NCI-H748 (cell line): ENCODE measurements at regions not wholly inside any gene's neighbourhood (a gene's known extent, or its start where the extent isn't known, plus 50 kb on each side); places are given as distances from the start of the nearest gene placed in this dataset.
"Not testable (repeated sequence)": the region's sequence is repeated elsewhere in the genome, so short reads cannot be mapped to it uniquely, and the experiment has no call there.

Experiments
- DNase-seq: peaks from one replicate; lab custom pipeline; 2025; ENCODE audit not compliant: unreplicated experiment; lab: John Stamatoyannopoulos, UW

DNA sequence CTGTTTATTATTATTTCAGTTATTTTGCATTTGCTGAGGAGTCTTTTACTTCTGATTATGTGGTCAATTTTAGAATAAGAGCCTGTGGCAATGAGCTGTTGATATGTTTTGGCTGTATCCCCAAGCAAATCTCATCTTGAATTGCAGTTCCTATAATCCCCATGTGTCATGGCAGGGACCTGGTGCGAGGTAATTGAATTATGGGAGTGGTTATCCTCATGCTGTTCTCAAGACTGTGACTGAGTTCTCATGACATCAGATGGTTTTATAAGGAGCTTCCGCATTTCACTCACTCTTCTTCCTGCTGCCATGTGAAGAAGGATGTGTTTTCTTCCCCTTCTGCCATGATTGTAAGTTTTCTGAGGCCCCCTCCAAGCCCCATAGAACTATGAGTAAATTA lies 114.9 kb upstream of the SLCO6A1 start:
- DNase-seq = no peak

DNA sequence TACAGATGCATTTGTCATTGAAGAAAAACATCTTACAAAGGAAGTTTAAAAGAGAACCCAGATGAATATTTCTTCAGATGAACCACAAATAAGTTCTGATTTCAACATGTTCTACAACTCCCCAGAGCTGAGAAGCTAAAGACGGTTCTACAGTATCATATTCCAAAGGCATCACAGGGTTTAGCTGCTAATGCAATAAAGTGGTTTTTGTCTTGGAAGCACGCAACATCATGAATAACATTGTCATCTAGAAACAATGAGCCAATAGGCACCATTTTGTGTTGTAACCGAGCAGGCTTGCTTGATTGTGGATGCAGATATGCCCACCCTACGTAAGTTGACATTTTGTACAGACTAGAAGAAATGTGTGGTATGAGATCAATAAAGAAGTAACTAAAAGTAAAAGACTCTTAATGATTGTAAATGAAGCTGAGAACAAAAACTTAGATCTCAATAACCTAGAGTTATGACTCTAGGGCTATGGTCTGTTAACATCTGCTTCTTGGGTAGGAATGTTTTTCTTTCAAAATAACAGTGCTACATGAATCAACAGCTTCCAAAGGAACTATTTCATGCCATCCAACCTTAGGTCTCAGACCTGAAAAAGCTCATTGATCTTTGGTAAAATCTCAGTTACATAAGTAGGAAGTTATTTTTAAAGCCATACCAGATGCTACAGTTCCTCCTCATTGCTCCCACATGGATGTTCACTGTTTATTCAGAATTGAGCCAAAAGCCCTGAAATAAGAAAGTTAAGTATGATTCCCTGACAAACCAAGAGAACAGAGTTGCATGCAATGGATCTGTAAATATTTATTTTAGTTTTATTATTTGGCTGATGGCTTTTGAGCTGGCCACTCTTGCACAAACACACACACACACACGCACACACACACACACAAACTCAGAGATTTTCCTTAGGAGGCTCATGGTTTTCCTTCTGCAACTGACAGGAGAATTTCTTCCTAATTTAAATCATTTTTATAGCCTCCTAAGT lies 118.7 kb upstream of the SLCO6A1 start:
- DNase-seq = peak; percentile 15

- no peak for DNase-seq
Observed at GRCh38 chr5:102622262-102622661, 123.5 kb upstream of the SLCO6A1 start.

- DNase-seq = peak; percentile 46
Observed at GRCh38 chr5:102623329-102624065, 124.7 kb upstream of the SLCO6A1 start.

DNA sequence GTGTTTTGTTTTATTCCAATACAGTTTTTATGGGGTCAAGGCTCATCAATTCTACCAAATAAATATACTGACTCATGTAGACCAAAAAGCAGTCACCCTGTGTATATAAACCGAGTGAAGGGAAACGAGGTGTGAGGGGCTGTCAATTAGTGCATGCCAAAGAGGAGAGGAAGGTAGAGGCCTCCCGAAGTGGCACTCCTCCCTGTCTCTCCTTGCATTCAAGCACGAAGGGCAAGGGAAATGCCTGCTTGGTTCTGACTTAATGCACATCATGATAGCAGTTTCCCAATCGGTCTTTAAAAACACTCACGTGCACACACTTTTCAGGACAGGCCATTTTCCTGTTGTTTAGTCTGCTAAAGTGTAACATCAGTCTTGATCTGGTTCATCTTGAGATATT lies 125.6 kb upstream of the SLCO6A1 start:
- peak; percentile 13 for DNase-seq

- DNase-seq = no peak
Observed at GRCh38 chr5:102625468-102625867, 126.7 kb upstream of the SLCO6A1 start.

GRCh38 chr5:102625928-102626327 lies 127.1 kb upstream of the SLCO6A1 start:
- DNase-seq = no peak

- DNase-seq = no peak
Observed at GRCh38 chr5:102627315-102627714, 127.8 kb upstream of the PAM start.

GRCh38 chr5:102628441-102629175 lies 126.5 kb upstream of the PAM start:
- DNase-seq = no peak

DNA sequence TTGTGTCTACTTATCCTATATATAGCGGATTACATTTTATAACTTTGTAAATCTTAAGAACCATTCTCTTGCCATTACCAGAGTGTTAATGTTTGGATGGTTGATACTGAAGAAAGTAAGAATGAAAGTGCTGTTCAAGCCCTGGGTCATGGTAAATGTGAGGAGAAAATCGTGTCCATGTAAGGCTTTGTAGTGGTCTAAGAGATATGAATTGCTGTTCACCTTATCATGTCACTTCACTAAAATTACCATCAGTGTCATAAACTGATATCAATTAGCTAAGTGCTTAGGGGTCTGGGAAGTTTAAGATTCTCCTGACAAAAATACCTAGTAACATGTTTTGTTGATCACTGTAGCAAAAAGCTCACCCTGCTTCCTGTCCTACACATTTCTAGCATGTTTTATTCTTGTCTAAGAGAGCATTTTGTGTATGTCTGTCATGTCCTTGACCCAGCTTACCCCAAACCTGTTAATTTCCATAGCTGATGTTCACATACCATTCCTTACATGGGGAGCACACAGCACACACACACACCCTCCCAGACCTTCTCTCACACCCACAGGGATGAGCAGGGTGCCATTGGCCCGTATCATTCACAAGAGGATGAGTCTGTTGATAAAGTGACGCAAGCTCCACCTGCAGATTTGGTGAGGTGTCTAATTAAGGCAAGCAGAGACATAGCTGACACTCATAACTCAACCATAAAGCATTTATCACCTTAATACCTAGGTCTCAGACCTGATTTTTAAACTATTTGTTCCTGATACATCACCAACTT lies 125.1 kb upstream of the PAM start:
- no peak for DNase-seq

DNA sequence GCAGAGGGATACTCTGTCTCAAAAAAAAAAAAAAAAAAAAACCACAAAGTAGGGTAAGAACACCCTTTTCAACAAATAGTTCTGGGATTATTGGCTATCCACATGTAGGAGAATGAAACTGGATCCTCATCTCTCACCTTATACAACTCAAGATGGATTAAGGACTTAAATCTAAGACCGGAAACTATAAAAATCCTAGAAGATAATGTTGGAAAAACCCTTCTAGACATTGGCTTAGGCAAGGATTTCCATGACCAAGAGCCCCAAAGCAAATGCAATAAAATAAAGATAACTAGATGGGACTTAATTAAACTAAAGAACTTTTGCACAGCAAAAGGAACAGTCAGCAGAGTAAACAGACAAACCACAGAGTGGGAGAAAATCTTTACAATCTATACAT lies 119.7 kb upstream of the PAM start:
- not testable (repeated sequence) for DNase-seq

DNA sequence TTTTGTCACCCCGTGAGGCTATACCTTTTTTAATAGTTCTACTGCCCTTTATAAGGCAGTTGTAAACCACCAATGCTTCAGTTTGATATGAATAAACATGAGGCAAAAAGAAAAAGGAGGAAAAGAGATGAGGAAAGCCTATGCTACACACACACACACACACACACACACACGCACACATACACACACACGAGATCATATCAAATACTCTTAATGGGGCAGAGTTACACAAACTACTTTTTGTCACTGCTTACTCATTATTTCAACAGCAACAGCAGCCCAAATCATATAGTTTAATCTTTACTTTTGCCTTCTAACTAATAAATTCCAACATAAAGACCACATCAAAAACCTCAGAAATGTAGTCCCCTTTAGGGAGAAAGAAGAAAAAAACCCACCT lies 116.8 kb upstream of the PAM start:
- no peak for DNase-seq

DNA sequence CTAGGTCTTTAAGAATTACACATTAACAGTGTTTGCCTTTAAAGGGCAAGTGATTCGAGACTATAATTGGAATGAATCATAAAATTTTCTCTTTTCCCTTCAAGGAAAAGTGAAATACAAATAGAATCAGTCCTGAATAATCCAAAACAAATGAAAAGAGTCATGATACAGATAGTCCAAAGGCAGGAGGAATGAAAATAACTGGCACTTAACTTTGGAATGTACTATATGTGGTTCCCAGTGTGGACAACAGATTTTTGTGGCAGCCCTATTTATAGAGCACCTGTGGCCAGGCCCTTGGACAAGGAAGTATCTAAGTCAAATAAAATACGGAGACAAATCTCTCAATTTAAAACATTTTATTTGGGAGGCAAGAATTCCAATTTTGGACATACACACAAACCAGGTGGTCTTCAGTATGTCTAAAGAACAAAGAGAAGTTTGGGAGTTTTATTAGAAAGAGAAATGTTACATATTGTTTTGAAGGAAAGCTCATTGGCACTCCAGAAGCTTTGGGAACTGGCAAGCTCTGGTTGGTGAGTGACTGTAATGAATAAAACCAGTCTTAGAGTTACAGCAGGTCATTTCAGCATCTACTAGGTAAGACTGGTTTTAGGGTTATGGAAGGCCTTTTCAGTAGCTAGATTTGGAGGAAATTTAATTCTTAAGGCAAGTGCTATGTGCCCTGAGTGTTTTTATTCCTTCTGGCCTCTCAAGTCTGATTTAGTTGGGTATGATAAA lies 116.0 kb upstream of the PAM start:
- no peak for DNase-seq

GRCh38 chr5:102649731-102650130 lies 105.4 kb upstream of the PAM start:
- no peak for DNase-seq

- no peak for DNase-seq
Observed at GRCh38 chr5:102651466-102651865, 103.6 kb upstream of the PAM start.

- DNase-seq = peak; percentile 15
Observed at GRCh38 chr5:102654559-102655349, 100.4 kb upstream of the PAM start.

DNA sequence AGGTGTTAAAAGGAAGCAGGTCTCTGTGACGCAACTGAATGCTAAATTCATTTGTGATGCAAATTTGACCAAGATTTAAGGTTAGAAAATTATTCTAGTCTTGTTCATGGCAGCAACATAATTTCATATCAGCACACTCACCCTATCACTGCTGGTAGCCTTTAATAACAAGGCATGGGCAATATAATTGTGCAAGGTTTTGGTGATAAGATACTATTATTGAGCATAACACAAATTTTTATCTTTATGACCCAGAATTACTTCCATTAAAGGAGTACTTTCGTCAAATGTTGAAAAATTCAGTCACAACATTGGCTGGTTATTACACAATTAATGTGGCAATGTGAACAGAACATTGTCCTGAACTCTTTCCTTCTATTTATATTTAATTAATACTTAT lies 96.0 kb upstream of the PAM start:
- DNase-seq = no peak

GRCh38 chr5:102660111-102660510 lies 95.0 kb upstream of the PAM start:
- no peak for DNase-seq
